Activated naive CD8-positive, alpha-beta T cell treated with anti-CD3 and anti-CD28 coated beads, Interleukin-2, amount 10 ng/mL, durations not matched to agents 7 days and 5 days (primary cell): ENCODE measurements at regions not wholly inside any gene's neighbourhood (a gene's known extent, or its start where the extent isn't known, plus 50 kb on each side); places are given as distances from the start of the nearest gene placed in this dataset.
A peak's percentile ranks its signal among the peaks of the same experiment; 100 is the strongest.

Experiments used
- ATAC-seq: fragments of 150-1000 bp; cut with Tn5 transposase; one replicate; pipeline ENCODE4 v1.10.0; 2021; ENCODE audit warnings: low read depth, moderate library complexity
- POLR2A ChIA-PET: fragments of 350-600 bp; sonication (Branson Sonifier 250); formaldehyde crosslinking; loops from one replicate; lab custom pipeline; 2021; ENCODE audit warnings: antibody characterized with exemption; lab: Charles Lee
- DNase-seq: peaks from one replicate; pipeline ENCODE4 v3.0.0; 2021
- H3K27ac Mint-ChIP-seq: one replicate; pipeline ENCODE4 v1.8.0; 2022; ENCODE audit warnings: mild to moderate bottlenecking, mixed read lengths
- H3K27me3 Mint-ChIP-seq: one replicate; pipeline ENCODE4 v1.8.0; 2022; ENCODE audit warnings: mild to moderate bottlenecking, moderate library complexity, mixed read lengths
- H3K36me3 Mint-ChIP-seq: one replicate; pipeline ENCODE4 v1.8.0; 2021; ENCODE audit warnings: mild to moderate bottlenecking, mixed read lengths
- H3K4me1 Mint-ChIP-seq: one replicate; pipeline ENCODE4 v1.8.0; 2021; ENCODE audit warnings: mixed read lengths
- H3K4me3 Mint-ChIP-seq: one replicate; pipeline ENCODE4 v1.8.0; 2022; ENCODE audit warnings: mild to moderate bottlenecking, moderate library complexity, mixed read lengths
- H3K9me3 Mint-ChIP-seq: one replicate; pipeline ENCODE4 v1.8.0; 2021; ENCODE audit warnings: mixed read lengths

GRCh38 chr2:226426292-226426736, 373.3 kb downstream of the IRS1 start:
- ATAC-seq = no peak

GRCh38 chr2:226424971-226425370, 374.6 kb downstream of the IRS1 start:
- peaks cover 21% of the 10 kb centered on the region for H3K27me3 Mint-ChIP-seq
- no peak overlapping the region for H3K4me3 Mint-ChIP-seq
- no peak overlapping the region for H3K27ac Mint-ChIP-seq
- H3K9me3 Mint-ChIP-seq = no peaks in the 10 kb centered on the region
- DNase-seq = no peak
- H3K36me3 Mint-ChIP-seq = no peaks in the 10 kb centered on the region
- POLR2A ChIA-PET = no interaction called here
- H3K4me1 Mint-ChIP-seq = peaks cover 8% of the 10 kb centered on the region
- no peak for ATAC-seq

More at GRCh38 chr2:226426292-226426736, 373.3 kb downstream of the IRS1 start:
- DNase-seq = no peak
- no peaks in the 10 kb centered on the region for H3K9me3 Mint-ChIP-seq
- H3K27ac Mint-ChIP-seq = no peak overlapping the region
- POLR2A ChIA-PET = no interaction called here
- peaks cover 24% of the 10 kb centered on the region for H3K27me3 Mint-ChIP-seq
- H3K36me3 Mint-ChIP-seq = no peaks in the 10 kb centered on the region
- H3K4me1 Mint-ChIP-seq = peaks cover 8% of the 10 kb centered on the region
- H3K4me3 Mint-ChIP-seq = no peak overlapping the region

GRCh38 chr2:226423498-226423960, 376.1 kb downstream of the IRS1 start:
- no peaks in the 10 kb centered on the region for H3K36me3 Mint-ChIP-seq
- peak overlapping the region; percentile 52 for H3K27ac Mint-ChIP-seq
- peaks cover 8% of the 10 kb centered on the region for H3K4me1 Mint-ChIP-seq
- POLR2A ChIA-PET = no interaction called here
- peak; percentile 37 for DNase-seq
- peaks cover 18% of the 10 kb centered on the region for H3K27me3 Mint-ChIP-seq
- no peaks in the 10 kb centered on the region for H3K9me3 Mint-ChIP-seq
- H3K4me3 Mint-ChIP-seq = peak overlapping the region; percentile 66
- peak; percentile 84 for ATAC-seq

GRCh38 chr2:226420646-226421045, 379.0 kb downstream of the IRS1 start:
- ATAC-seq (no peak), DNase-seq (no peak)
- no peaks in the 10 kb centered on the region for H3K9me3 Mint-ChIP-seq
- no peak overlapping the region for H3K27ac Mint-ChIP-seq
- POLR2A ChIA-PET = interaction anchor here (0.6 kb wide), 1 partner anchor 87 kb away, joined by 3 read pairs; no protein-coding TSS in a partner anchor
- no peaks in the 10 kb centered on the region for H3K36me3 Mint-ChIP-seq
- H3K27me3 Mint-ChIP-seq = peaks cover 9% of the 10 kb centered on the region
- H3K4me3 Mint-ChIP-seq = no peak overlapping the region
- H3K4me1 Mint-ChIP-seq = peaks cover 8% of the 10 kb centered on the region

GRCh38 chr2:226418521-226418920, 381.1 kb downstream of the IRS1 start:
- Mint-ChIP-seq H3K27me3 (peaks cover 1% of the 10 kb centered on the region), H3K27ac (no peak overlapping the region), H3K4me1 (peaks cover 5% of the 10 kb centered on the region), H3K36me3 (no peaks in the 10 kb centered on the region), H3K9me3 (no peaks in the 10 kb centered on the region), H3K4me3 (no peak overlapping the region)
- DNase-seq (no peak), ATAC-seq (no peak)
- POLR2A ChIA-PET = no interaction called here

GRCh38 chr2:226414335-226414734, 385.3 kb downstream of the IRS1 start:
- H3K27me3 Mint-ChIP-seq = no peaks in the 10 kb centered on the region
- no peaks in the 10 kb centered on the region for H3K4me1 Mint-ChIP-seq
- DNase-seq = no peak
- H3K27ac Mint-ChIP-seq = no peak overlapping the region
- H3K4me3 Mint-ChIP-seq = no peak overlapping the region
- no peaks in the 10 kb centered on the region for H3K36me3 Mint-ChIP-seq
- no peaks in the 10 kb centered on the region for H3K9me3 Mint-ChIP-seq
- POLR2A ChIA-PET = no interaction called here
- no peak for ATAC-seq

GRCh38 chr2:226413498-226414130, 386.0 kb downstream of the IRS1 start:
- no peaks in the 10 kb centered on the region for H3K27me3 Mint-ChIP-seq
- DNase-seq (no peak), ATAC-seq (no peak)
- no peaks in the 10 kb centered on the region for H3K4me1 Mint-ChIP-seq
- no peaks in the 10 kb centered on the region for H3K36me3 Mint-ChIP-seq
- H3K27ac Mint-ChIP-seq = no peak overlapping the region
- no peak overlapping the region for H3K4me3 Mint-ChIP-seq
- POLR2A ChIA-PET = no interaction called here
- H3K9me3 Mint-ChIP-seq = no peaks in the 10 kb centered on the region

GRCh38 chr2:226411727-226412360, 387.8 kb downstream of the IRS1 start:
- POLR2A ChIA-PET = no interaction called here
- Mint-ChIP-seq H3K27me3 (peaks cover 4% of the 10 kb centered on the region), H3K36me3 (no peaks in the 10 kb centered on the region), H3K4me1 (no peaks in the 10 kb centered on the region), H3K27ac (no peak overlapping the region), H3K4me3 (no peak overlapping the region), H3K9me3 (no peaks in the 10 kb centered on the region)
- ATAC-seq = no peak
- no peak for DNase-seq

GRCh38 chr2:226411205-226411604, 388.4 kb downstream of the IRS1 start:
- H3K36me3 Mint-ChIP-seq = no peaks in the 10 kb centered on the region
- no peaks in the 10 kb centered on the region for H3K9me3 Mint-ChIP-seq
- no peak for ATAC-seq
- H3K4me3 Mint-ChIP-seq = no peak overlapping the region
- H3K4me1 Mint-ChIP-seq = no peaks in the 10 kb centered on the region
- peaks cover 4% of the 10 kb centered on the region for H3K27me3 Mint-ChIP-seq
- DNase-seq = no peak
- POLR2A ChIA-PET = no interaction called here
- no peak overlapping the region for H3K27ac Mint-ChIP-seq

GRCh38 chr2:226410247-226410835, 389.3 kb downstream of the IRS1 start:
- Mint-ChIP-seq H3K36me3 (no peaks in the 10 kb centered on the region), H3K27me3 (peaks cover 4% of the 10 kb centered on the region), H3K4me1 (no peaks in the 10 kb centered on the region), H3K9me3 (no peaks in the 10 kb centered on the region), H3K27ac (no peak overlapping the region), H3K4me3 (no peak overlapping the region)
- POLR2A ChIA-PET = no interaction called here
- DNase-seq (no peak), ATAC-seq (no peak)

GRCh38 chr2:226409134-226409533, 390.5 kb downstream of the IRS1 start:
- POLR2A ChIA-PET = no interaction called here

GRCh38 chr2:226408141-226408540, 391.5 kb downstream of the IRS1 start:
- H3K36me3 Mint-ChIP-seq = no peaks in the 10 kb centered on the region
- no peaks in the 10 kb centered on the region for H3K9me3 Mint-ChIP-seq
- H3K27ac Mint-ChIP-seq = no peak overlapping the region
- peaks cover 8% of the 10 kb centered on the region for H3K27me3 Mint-ChIP-seq
- DNase-seq = no peak
- H3K4me1 Mint-ChIP-seq = no peaks in the 10 kb centered on the region
- ATAC-seq = no peak
- H3K4me3 Mint-ChIP-seq = no peak overlapping the region
- POLR2A ChIA-PET = no interaction called here

More at GRCh38 chr2:226409134-226409533, 390.5 kb downstream of the IRS1 start:
- no peaks in the 10 kb centered on the region for H3K36me3 Mint-ChIP-seq
- no peaks in the 10 kb centered on the region for H3K9me3 Mint-ChIP-seq
- H3K27me3 Mint-ChIP-seq = peaks cover 8% of the 10 kb centered on the region
- no peaks in the 10 kb centered on the region for H3K4me1 Mint-ChIP-seq
- no peak overlapping the region for H3K4me3 Mint-ChIP-seq
- no peak for ATAC-seq
- H3K27ac Mint-ChIP-seq = no peak overlapping the region
- no peak for DNase-seq

GRCh38 chr2:226407135-226407534, 392.5 kb downstream of the IRS1 start:
- Mint-ChIP-seq H3K36me3 (no peaks in the 10 kb centered on the region), H3K27ac (no peak overlapping the region), H3K9me3 (no peaks in the 10 kb centered on the region), H3K4me3 (no peak overlapping the region), H3K4me1 (no peaks in the 10 kb centered on the region), H3K27me3 (peaks cover 8% of the 10 kb centered on the region)
- POLR2A ChIA-PET = no interaction called here
- no peak for DNase-seq
- no peak for ATAC-seq

GRCh38 chr2:226405465-226405864, 394.2 kb downstream of the IRS1 start:
- no peak overlapping the region for H3K4me3 Mint-ChIP-seq
- no peak for ATAC-seq

More at GRCh38 chr2:226405465-226405864, 394.2 kb downstream of the IRS1 start:
- Mint-ChIP-seq H3K36me3 (no peaks in the 10 kb centered on the region), H3K27ac (no peak overlapping the region), H3K4me1 (no peaks in the 10 kb centered on the region), H3K27me3 (peaks cover 9% of the 10 kb centered on the region), H3K9me3 (peaks cover 3% of the 10 kb centered on the region)
- DNase-seq = no peak
- POLR2A ChIA-PET = no interaction called here
